ENCODE measurements at regions not wholly inside any gene's neighbourhood (a gene's known extent, or its start where the extent isn't known, plus 50 kb on each side); places are given as distances from the start of the nearest gene placed in this dataset.

- TF ChIP-seq RAD21 (IDR thresholded peaks at IDR 0.05 in 1 of 2, conservative IDR thresholded peaks at IDR 0.05 in 1 of 2; ENCODE audit: low read depth in 2 of 2, low read length in 2 of 2) (no peak), EZH2 (IDR thresholded peaks at IDR 0.05; ENCODE audit: low read depth, low read length, severe bottlenecking) (no peak), FOSL1 (IDR thresholded peaks at IDR 0.05; ENCODE audit: insufficient read depth, low read depth, low read length) (no peak), EP300 (IDR thresholded peaks at IDR 0.05; ENCODE audit: borderline replicate concordance in 1 of 2, low read depth in 2 of 2, low read length in 2 of 2) (no peak), CHD2 (IDR thresholded peaks at IDR 0.05; ENCODE audit: low read length) (no peak)
These were observed 65.8 kb downstream of the MRPL46 start (continued) for GRCh38 chr15:88401251-88401995.
